K562 (cell line): ENCODE measurements at regions not wholly inside any gene's neighbourhood (a gene's known extent, or its start where the extent isn't known, plus 50 kb on each side); places are given as distances from the start of the nearest gene placed in this dataset.

Source experiments
- ATAC-seq: fragments of 200-7000 bp; cut with Tn5 transposase; 3 replicates; pipeline ENCODE4 v1.9.1; 2020; ENCODE audit warnings: moderate library complexity
- BruUV-seq: library from RNA; stranded (reverse); fragments of 400-500 nt; replicated peaks from 2 replicates; lab custom pipeline; 2021; lab: Mats Ljungman, UMichigan
- CTCF ChIA-PET: fragments of 300-600 bp; formaldehyde crosslinking; extraction: SDS; loops from one replicate; lab custom pipeline; 2021; ENCODE audit warnings: low intra/inter-chr PET ratio; lab: Yijun Ruan, JAX
- POLR2A ChIA-PET: fragments of 300-600, 350-650 bp; sonication (Branson Sonifier 250); formaldehyde crosslinking; extraction: SDS; loops from one replicate; lab custom pipeline; 2021; ENCODE audit warnings: antibody characterized with exemption, inconsistent platforms; lab: Yijun Ruan, JAX
- DNase-seq, 4 experiments: peaks; one replicate each; pipeline versions ENCODE4 v3.0.0 to v3.0.0-alpha.2; 2011 to 2018; ENCODE audit warnings: low spot score in 3 of 4, mixed read lengths in 3 of 4; ENCODE audit errors: extremely low read depth in 1 of 4
- FAIRE-seq: peaks from 2 replicates; lab custom pipeline; 2011; peaks lifted over from hg19 to GRCh38; lab: Jason Lieb, UNC
- H2AFZ ChIP-seq: 2 replicates; pipeline ENCODE4 v1.6.0; 2011; ENCODE audit warnings: low read depth, low read length, control low read depth, inconsistent platforms
- H3K27ac ChIP-seq: fragments of 200-600 bp; 3 replicates; pipeline ENCODE4 v1.8.0; 2011; ENCODE audit warnings: low read depth, mild to moderate bottlenecking, control low read depth, inconsistent platforms, low read length, moderate library complexity, mixed read lengths; ENCODE audit errors: extremely low read depth
- H3K27me3 ChIP-seq, 2 experiments: fragments of 300-600 bp in 1 of 2; 2 replicates in 1 of 2; 3 replicates in 1 of 2; pipeline versions ENCODE4 v1.6.0 to v1.8.0; 2011; ENCODE audit warnings: inconsistent platforms in 2 of 2, low read length in 2 of 2, mild to moderate bottlenecking in 1 of 2, mixed read lengths in 1 of 2, moderate library complexity in 1 of 2; ENCODE audit not compliant: control insufficient read depth in 2 of 2, insufficient read depth in 2 of 2
- H3K36me3 ChIP-seq: fragments of 300-600 bp; 3 replicates; pipeline ENCODE4 v1.8.0; 2011; ENCODE audit warnings: mild to moderate bottlenecking, low read length, inconsistent platforms; ENCODE audit not compliant: control insufficient read depth, insufficient read depth
- H3K4me1 ChIP-seq, 2 experiments: fragments of 200-600 bp in 1 of 2; replicated peaks in 1 of 2; 2 replicates in 1 of 2; 3 replicates in 1 of 2; pipeline versions ENCODE4 v1.5.1 to v1.8.0; 2011; ENCODE audit warnings: inconsistent platforms in 2 of 2, low read length in 2 of 2, mild to moderate bottlenecking in 1 of 2, mixed read lengths in 1 of 2, moderate library complexity in 1 of 2; ENCODE audit not compliant: control insufficient read depth in 2 of 2, insufficient read depth in 2 of 2
- H3K4me2 ChIP-seq: 2 replicates; pipeline ENCODE4 v1.6.1; 2011; ENCODE audit warnings: low read length, control low read depth, inconsistent platforms, mixed read lengths; ENCODE audit not compliant: insufficient read depth
- H3K4me3 ChIP-seq: fragments of 200-600 bp; sonication (generic), shearing (Covaris generic); 2 replicates; pipeline ENCODE4 v1.5.1; 2016; ENCODE audit warnings: control low read depth, inconsistent platforms
- H3K79me2 ChIP-seq: fragments of 200-600 bp; 3 replicates; pipeline ENCODE4 v1.8.0; 2011; ENCODE audit warnings: low read length, inconsistent platforms; ENCODE audit not compliant: control insufficient read depth, insufficient read depth
- H3K9ac ChIP-seq, 2 experiments: 2 replicates each; pipeline versions ENCODE4 v1.6.0 to v1.6.1; 2011; ENCODE audit warnings: low read depth in 2 of 2, low read length in 2 of 2, control low read depth in 1 of 2, inconsistent platforms in 1 of 2, mild to moderate bottlenecking in 1 of 2, mixed read lengths in 1 of 2; ENCODE audit not compliant: insufficient read depth in 1 of 2
- H3K9me1 ChIP-seq: one replicate; pipeline ENCODE4 v1.6.0; 2011; ENCODE audit warnings: inconsistent platforms, mild to moderate bottlenecking, low read length, moderate library complexity; ENCODE audit not compliant: control insufficient read depth, insufficient read depth
- H3K9me3 ChIP-seq: replicated peaks from 2 replicates; pipeline ENCODE4 v1.5.1; 2011; ENCODE audit warnings: low read depth, low read length, inconsistent platforms; ENCODE audit not compliant: control insufficient read depth, insufficient read depth
- H4K20me1 ChIP-seq: replicated peaks from 2 replicates; pipeline ENCODE4 v1.6.1; 2011; ENCODE audit warnings: low read length, inconsistent platforms, mixed read lengths; ENCODE audit not compliant: control insufficient read depth, insufficient read depth
- ARNT ChIP-seq, 2 experiments: fragments of 450-650 bp; IDR thresholded peaks; 2 replicates each; pipeline ENCODE4 v1.6.1; 2016; ENCODE audit warnings: mild to moderate bottlenecking in 1 of 2
- BDP1 ChIP-seq: IDR thresholded peaks from 3 replicates; pipeline ENCODE4 v1.6.1; 2011; ENCODE audit not compliant: insufficient read length, insufficient read depth
- EWSR1 ChIP-seq: fragments of 450-650 bp; IDR thresholded peaks from 2 replicates; pipeline ENCODE4 v1.6.1; 2018; ENCODE audit warnings: borderline replicate concordance, mild to moderate bottlenecking, low read depth, moderate library complexity; ENCODE audit not compliant: partially characterized antibody
- FUS ChIP-seq: fragments of 200-400 bp; formaldehyde crosslinking; optimal IDR thresholded peaks from 2 replicates; pipeline ENCODE3; 2017; ENCODE audit warnings: low read depth, low read length
- HNRNPH1 ChIP-seq: fragments of 200-400 bp; formaldehyde crosslinking; optimal IDR thresholded peaks from 2 replicates; pipeline ENCODE3; 2017; ENCODE audit warnings: low read depth, mild to moderate bottlenecking, low read length, moderate library complexity
- NCOA1 ChIP-seq: fragments of 450-650 bp; IDR thresholded peaks from 2 replicates; pipeline ENCODE4 v1.6.1; 2016; ENCODE audit warnings: low read depth
- NFE2L1 ChIP-seq: fragments of 450-650 bp; IDR thresholded peaks from 2 replicates; pipeline ENCODE4 v1.6.1; 2016; ENCODE audit warnings: missing genetic modification characterization, low read depth, mild to moderate bottlenecking, missing compliant biosample characterization, moderate library complexity, borderline replicate concordance
- NR1H2 ChIP-seq: sonication (generic); formaldehyde crosslinking; IDR thresholded peaks from 2 replicates; pipeline ENCODE4 v1.4.0; 2020; ENCODE audit warnings: mild to moderate bottlenecking, missing genetic modification reagents
- NR2F6 ChIP-seq: fragments of 450-650 bp; formaldehyde crosslinking; IDR thresholded peaks from 2 replicates; pipeline ENCODE4 v1.4.0; 2020; ENCODE audit warnings: mild to moderate bottlenecking
- PHF20 ChIP-seq: fragments of 450-650 bp; IDR thresholded peaks from 2 replicates; pipeline ENCODE4 v1.6.1; 2018; ENCODE audit not compliant: partially characterized antibody
- RBM17 ChIP-seq: fragments of 200-400 bp; formaldehyde crosslinking; IDR thresholded peaks from 2 replicates; pipeline ENCODE4 v1.6.1; 2017; ENCODE audit warnings: low read depth, mild to moderate bottlenecking, low read length, borderline replicate concordance
- STAT5A ChIP-seq: IDR thresholded peaks from 2 replicates; pipeline ENCODE4 v1.6.1; 2012; ENCODE audit warnings: low read length, inconsistent platforms, borderline replicate concordance
- ZNF12 ChIP-seq: sonication (generic); formaldehyde crosslinking; IDR thresholded peaks from 2 replicates; pipeline ENCODE4 v1.4.0; 2020; ENCODE audit warnings: mild to moderate bottlenecking, missing genetic modification reagents
- ZNF124 ChIP-seq: sonication (generic); formaldehyde crosslinking; IDR thresholded peaks from 2 replicates; pipeline ENCODE4 v1.8.1; 2022; ENCODE audit warnings: missing genetic modification reagents
- ZNF707 ChIP-seq: fragments of 250-450 bp; sonication (Bioruptor Pico); conservative IDR thresholded peaks from 2 replicates; pipeline ENCODE4 v1.8.0; 2022; ENCODE audit warnings: inconsistent platforms, mild to moderate bottlenecking, moderate library complexity
- WGBS: fragments of 100-300 bp; shearing (Covaris generic); methylation state at CpG from one replicate; pipeline ENCODE4 v1.1.6; 2016; ENCODE audit warnings: low coverage, mixed read lengths; ENCODE audit not compliant: insufficient coverage; ENCODE audit errors: missing lambda C conversion rate; 5-methylcytosine and 5-hydroxymethylcytosine counted together
- in situ Hi-C: fragments of 300-500 bp; cut with MboI; formaldehyde crosslinking; loops from 4 replicates; pipeline ENCODE4 v1.15.0; 2018; ENCODE audit warnings: inconsistent platforms, mixed read lengths
- intact Hi-C: fragments of 100-400 bp; cut with micrococcal nuclease; formaldehyde crosslinking; loops from 2 replicates; pipeline ENCODE4 v1.14.2; 2022
- TF ChIP-seq, protein P1 (sequence below): IDR thresholded peaks from 2 replicates; pipeline ENCODE4 v1.6.1; 2014; ENCODE audit warnings: antibody characterized with exemption
- TF ChIP-seq, protein P2 (sequence below): sonication (generic); formaldehyde crosslinking; IDR thresholded peaks from 2 replicates; pipeline ENCODE4 v1.8.1; 2023; ENCODE audit warnings: mild to moderate bottlenecking, missing genetic modification reagents
- TF ChIP-seq, protein P3 (sequence below): sonication (generic); formaldehyde crosslinking; IDR thresholded peaks from 2 replicates; pipeline ENCODE4 v1.8.1; 2022; ENCODE audit warnings: missing genetic modification reagents

DNA sequence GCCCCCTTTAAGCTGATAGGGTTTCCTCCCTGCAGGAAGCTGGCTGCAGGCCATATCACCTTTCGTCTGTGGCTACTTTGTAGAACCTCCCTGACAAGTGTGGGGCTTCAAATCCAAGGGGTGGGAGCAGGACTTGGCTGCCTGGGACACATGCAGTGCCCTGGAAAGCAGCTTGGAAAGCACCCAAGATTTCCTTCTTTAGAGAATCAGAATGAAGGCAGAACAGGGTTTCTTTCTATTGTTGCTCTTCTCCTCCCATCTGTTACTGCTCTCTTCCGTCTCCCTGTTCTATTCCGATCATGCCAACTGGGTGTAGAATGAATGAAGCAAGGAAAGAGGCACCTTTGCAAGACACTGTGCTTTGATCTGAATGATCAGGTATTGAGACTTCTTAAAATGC is 282.2 kb downstream of the MED10 start:
- H3K79me2 ChIP-seq, result no peaks in the 10 kb centered on the region
- no peak for TF ChIP-seq HNRNPH1
- TF ChIP-seq EWSR1, result no peak
- TF ChIP-seq RBM17, result no peak
- TF ChIP-seq NR1H2, result no peak
- TF ChIP-seq BDP1, result no peak
- TF ChIP-seq FUS, result no peak
- TF ChIP-seq NR2F6 (CRISPR knock-in tag), result no peak
- TF ChIP-seq, protein P1, sequence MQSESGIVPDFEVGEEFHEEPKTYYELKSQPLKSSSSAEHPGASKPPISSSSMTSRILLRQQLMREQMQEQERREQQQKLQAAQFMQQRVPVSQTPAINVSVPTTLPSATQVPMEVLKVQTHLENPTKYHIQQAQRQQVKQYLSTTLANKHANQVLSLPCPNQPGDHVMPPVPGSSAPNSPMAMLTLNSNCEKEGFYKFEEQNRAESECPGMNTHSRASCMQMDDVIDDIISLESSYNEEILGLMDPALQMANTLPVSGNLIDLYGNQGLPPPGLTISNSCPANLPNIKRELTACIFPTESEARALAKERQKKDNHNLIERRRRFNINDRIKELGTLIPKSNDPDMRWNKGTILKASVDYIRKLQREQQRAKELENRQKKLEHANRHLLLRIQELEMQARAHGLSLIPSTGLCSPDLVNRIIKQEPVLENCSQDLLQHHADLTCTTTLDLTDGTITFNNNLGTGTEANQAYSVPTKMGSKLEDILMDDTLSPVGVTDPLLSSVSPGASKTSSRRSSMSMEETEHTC, result no peak
- TF ChIP-seq ARNT (IDR thresholded peaks at IDR 0.05), result no peak
- TF ChIP-seq, protein P2, sequence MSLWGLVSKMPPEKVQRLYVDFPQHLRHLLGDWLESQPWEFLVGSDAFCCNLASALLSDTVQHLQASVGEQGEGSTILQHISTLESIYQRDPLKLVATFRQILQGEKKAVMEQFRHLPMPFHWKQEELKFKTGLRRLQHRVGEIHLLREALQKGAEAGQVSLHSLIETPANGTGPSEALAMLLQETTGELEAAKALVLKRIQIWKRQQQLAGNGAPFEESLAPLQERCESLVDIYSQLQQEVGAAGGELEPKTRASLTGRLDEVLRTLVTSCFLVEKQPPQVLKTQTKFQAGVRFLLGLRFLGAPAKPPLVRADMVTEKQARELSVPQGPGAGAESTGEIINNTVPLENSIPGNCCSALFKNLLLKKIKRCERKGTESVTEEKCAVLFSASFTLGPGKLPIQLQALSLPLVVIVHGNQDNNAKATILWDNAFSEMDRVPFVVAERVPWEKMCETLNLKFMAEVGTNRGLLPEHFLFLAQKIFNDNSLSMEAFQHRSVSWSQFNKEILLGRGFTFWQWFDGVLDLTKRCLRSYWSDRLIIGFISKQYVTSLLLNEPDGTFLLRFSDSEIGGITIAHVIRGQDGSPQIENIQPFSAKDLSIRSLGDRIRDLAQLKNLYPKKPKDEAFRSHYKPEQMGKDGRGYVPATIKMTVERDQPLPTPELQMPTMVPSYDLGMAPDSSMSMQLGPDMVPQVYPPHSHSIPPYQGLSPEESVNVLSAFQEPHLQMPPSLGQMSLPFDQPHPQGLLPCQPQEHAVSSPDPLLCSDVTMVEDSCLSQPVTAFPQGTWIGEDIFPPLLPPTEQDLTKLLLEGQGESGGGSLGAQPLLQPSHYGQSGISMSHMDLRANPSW, result no peak
- no peak for TF ChIP-seq ZNF707
- no peak for TF ChIP-seq NFE2L1 (tag)
- no peak for TF ChIP-seq PHF20
- TF ChIP-seq, protein P3, sequence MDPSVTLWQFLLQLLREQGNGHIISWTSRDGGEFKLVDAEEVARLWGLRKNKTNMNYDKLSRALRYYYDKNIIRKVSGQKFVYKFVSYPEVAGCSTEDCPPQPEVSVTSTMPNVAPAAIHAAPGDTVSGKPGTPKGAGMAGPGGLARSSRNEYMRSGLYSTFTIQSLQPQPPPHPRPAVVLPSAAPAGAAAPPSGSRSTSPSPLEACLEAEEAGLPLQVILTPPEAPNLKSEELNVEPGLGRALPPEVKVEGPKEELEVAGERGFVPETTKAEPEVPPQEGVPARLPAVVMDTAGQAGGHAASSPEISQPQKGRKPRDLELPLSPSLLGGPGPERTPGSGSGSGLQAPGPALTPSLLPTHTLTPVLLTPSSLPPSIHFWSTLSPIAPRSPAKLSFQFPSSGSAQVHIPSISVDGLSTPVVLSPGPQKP (CRISPR knock-in tag), result no peak
- no peak for TF ChIP-seq STAT5A
- TF ChIP-seq ZNF124 (CRISPR knock-in tag), result no peak
- no peak for TF ChIP-seq NCOA1
- no peak for TF ChIP-seq ZNF12
- TF ChIP-seq, all 486 proteins: peak for 0
- Histone ChIP-seq H2AFZ (no peak overlapping the region), H3K27ac (no peak overlapping the region), H3K36me3 (no peaks in the 10 kb centered on the region), H3K4me1 (no peaks in the 10 kb centered on the region), H3K4me3 (no peak overlapping the region), H3K27me3 (no peaks in the 10 kb centered on the region), H4K20me1 (no peaks in the 10 kb centered on the region), H3K9ac (no peak overlapping the region), H3K9me3 (no peaks in the 10 kb centered on the region), H3K9me1 (no peaks in the 10 kb centered on the region), H3K4me2 (no peak overlapping the region)
- ChIA-PET POLR2A (no interaction called here), CTCF (no interaction called here)
- no peak for FAIRE-seq
- no TSS peak for BruUV-seq
- ATAC-seq, result no peak
- DNase-seq, result no peak
- 0% methylated on average over 3 of the region's 3 CpGs for WGBS
- intact Hi-C loops, result no loop called here
- in situ Hi-C loops, result no loop called here
